Panc1 (cell line): ENCODE measurements at regions not wholly inside any gene's neighbourhood (a gene's known extent, or its start where the extent isn't known, plus 50 kb on each side); places are given as distances from the start of the nearest gene placed in this dataset.

Source experiments
- ATAC-seq: fragments of 200-7000 bp; cut with Tn5 transposase; 2 replicates; pipeline ENCODE4 v1.9.1; 2020; ENCODE audit warnings: mild to moderate bottlenecking, moderate library complexity
- BruUV-seq: library from RNA; stranded (reverse); fragments of 400-500 nt; replicated peaks from 2 replicates; lab custom pipeline; 2021; lab: Mats Ljungman, UMichigan
- CTCF ChIA-PET: fragments of 300-600 bp; sonication (Branson Sonifier 250); formaldehyde crosslinking; loops from one replicate; lab custom pipeline; 2022; ENCODE audit warnings: antibody characterized with exemption; lab: Charles Lee
- POLR2A ChIA-PET: fragments of 300-600 bp; sonication (Branson Sonifier 250); formaldehyde crosslinking; loops from one replicate; lab custom pipeline; 2022; ENCODE audit warnings: antibody characterized with exemption; lab: Charles Lee
- DNase-seq: peaks from one replicate; pipeline ENCODE4 v3.0.0-alpha.2; 2010; ENCODE audit warnings: low read depth, low spot score
- H3K27ac ChIP-seq: 2 replicates; pipeline ENCODE4 v1.5.1; 2011; ENCODE audit warnings: mild to moderate bottlenecking, low read length, inconsistent platforms
- H3K27me3 ChIP-seq: fragments of 200-500 bp; sonication (Bioruptor generic); 2 replicates; pipeline ENCODE4 v1.6.0; 2014; ENCODE audit warnings: low read length, inconsistent platforms; ENCODE audit not compliant: control insufficient read depth, insufficient read depth
- H3K36me3 ChIP-seq: fragments of 200-500 bp; sonication (Bioruptor generic); 2 replicates; pipeline ENCODE4 v1.5.1; 2014; ENCODE audit warnings: inconsistent platforms, mild to moderate bottlenecking, low read length, moderate library complexity; ENCODE audit not compliant: control insufficient read depth, insufficient read depth
- H3K4me1 ChIP-seq: 2 replicates; pipeline ENCODE4 v1.5.1; 2011; ENCODE audit warnings: inconsistent platforms, mild to moderate bottlenecking, low read length, moderate library complexity; ENCODE audit not compliant: control insufficient read depth, insufficient read depth
- H3K4me3 ChIP-seq, 2 experiments: 2 replicates each; pipeline ENCODE4 v1.5.1; 2011 to 2012; ENCODE audit warnings: low read depth in 2 of 2, low read length in 2 of 2, mild to moderate bottlenecking in 2 of 2, inconsistent platforms in 1 of 2, moderate library complexity in 1 of 2
- H3K9me3 ChIP-seq: fragments of 200-500 bp; sonication (Bioruptor generic); 2 replicates; pipeline ENCODE4 v1.5.1; 2014; ENCODE audit warnings: low read depth, mild to moderate bottlenecking, inconsistent platforms, low read length, moderate library complexity; ENCODE audit not compliant: control insufficient read depth, insufficient read depth
- CTCF ChIP-seq: fragments of 450-650 bp; IDR thresholded peaks from 2 replicates; pipeline ENCODE4 v1.5.1; 2017; ENCODE audit warnings: mild to moderate bottlenecking
- POLR2AphosphoS5 ChIP-seq: IDR thresholded peaks from 2 replicates; pipeline ENCODE4 v1.6.1; 2012; ENCODE audit warnings: mild to moderate bottlenecking, low read depth, low read length, moderate library complexity
- REST ChIP-seq, 2 experiments: IDR thresholded peaks; 2 replicates each; pipeline ENCODE4 v1.6.1; 2011 to 2012; ENCODE audit warnings: low read depth in 2 of 2, control low read depth in 1 of 2, low read length in 1 of 2, mild to moderate bottlenecking in 1 of 2, moderate library complexity in 1 of 2; ENCODE audit not compliant: insufficient read depth in 1 of 2
- SIN3A ChIP-seq: IDR thresholded peaks from 2 replicates; pipeline ENCODE4 v1.6.1; 2012; ENCODE audit warnings: low read depth, mild to moderate bottlenecking, low read length, moderate library complexity, borderline replicate concordance; ENCODE audit not compliant: insufficient read depth
- TCF7L2 ChIP-seq: IDR thresholded peaks from 2 replicates; pipeline ENCODE4 v1.6.1; 2011; ENCODE audit warnings: mild to moderate bottlenecking, low read depth, low read length, inconsistent platforms
- in situ Hi-C: cut with HindIII; loops from 2 replicates; pipeline ENCODE4 v1.10.0; 2016; ENCODE audit warnings: low sequenced_read_pairs, low pct_unique_long_range_greater_than_20kb
- intact Hi-C: fragments of 100-400 bp; cut with micrococcal nuclease; formaldehyde crosslinking; loops from one replicate; pipeline ENCODE4 v1.10.0; 2022; ENCODE audit not compliant: unreplicated experiment

GRCh38 chr5:165919196-165919595 is 2372.2 kb upstream of the WWC1 start:
- no peak for ATAC-seq
- in situ Hi-C loops (no loop called here), intact Hi-C loops (no loop called here)
- Histone ChIP-seq H3K27me3 (no peaks in the 10 kb centered on the region), H3K9me3 (no peaks in the 10 kb centered on the region), H3K4me3 (no peak overlapping the region), H3K36me3 (no peaks in the 10 kb centered on the region), H3K27ac (no peak overlapping the region), H3K4me1 (no peaks in the 10 kb centered on the region)
- POLR2A ChIA-PET, result no interaction called here
- DNase-seq, result no peak
- CTCF ChIA-PET, result no interaction called here
- BruUV-seq, result no TSS peak
- no peak for TF ChIP-seq TCF7L2
- TF ChIP-seq CTCF, result no peak
- TF ChIP-seq SIN3A, result no peak
- TF ChIP-seq POLR2AphosphoS5, result no peak
- TF ChIP-seq REST (IDR thresholded peaks at IDR 0.05; ENCODE audit: insufficient read depth in 1 of 2, low read depth in 2 of 2, low read length in 1 of 2), result no peak

GRCh38 chr5:165920655-165921054 is 2370.8 kb upstream of the WWC1 start:
- intact Hi-C loops (no loop called here), in situ Hi-C loops (no loop called here)
- H3K27me3 ChIP-seq, result no peaks in the 10 kb centered on the region
- H3K27ac ChIP-seq, result no peak overlapping the region
- no peak for ATAC-seq
- no peaks in the 10 kb centered on the region for H3K4me1 ChIP-seq
- ChIA-PET CTCF (no interaction called here), POLR2A (no interaction called here)
- H3K9me3 ChIP-seq, result no peaks in the 10 kb centered on the region
- no TSS peak for BruUV-seq
- no peaks in the 10 kb centered on the region for H3K36me3 ChIP-seq
- no peak overlapping the region for H3K4me3 ChIP-seq
- no peak for DNase-seq
- no peak for TF ChIP-seq POLR2AphosphoS5
- TF ChIP-seq REST (IDR thresholded peaks at IDR 0.05; ENCODE audit: insufficient read depth in 1 of 2, low read depth in 2 of 2, low read length in 1 of 2), result no peak
- no peak for TF ChIP-seq SIN3A
- TF ChIP-seq CTCF, result no peak
- TF ChIP-seq TCF7L2, result no peak
